ENCODE measurements at regions not wholly inside any gene's neighbourhood (a gene's known extent, or its start where the extent isn't known, plus 50 kb on each side); places are given as distances from the start of the nearest gene placed in this dataset.

DNA sequence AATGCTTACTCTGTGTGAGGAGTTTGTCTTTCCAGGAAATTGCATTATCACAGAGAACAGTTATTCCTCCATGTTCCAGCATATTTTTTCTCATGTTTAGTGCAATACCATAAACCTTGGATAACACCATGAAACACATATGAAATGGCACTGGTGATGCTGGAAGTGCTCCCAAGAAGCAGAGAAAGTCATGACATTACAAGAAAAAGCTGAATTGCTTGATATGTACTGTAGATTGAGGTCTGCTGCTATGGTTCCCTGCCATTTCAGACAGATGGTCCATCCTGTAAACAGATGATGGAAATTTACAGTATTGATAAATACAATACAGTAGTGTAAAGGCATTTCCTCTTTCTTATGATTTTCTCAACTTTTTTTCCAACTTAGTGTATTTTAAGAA lies 422.1 kb downstream of the LRRIQ3 start:
- Histone ChIP-seq H3K4me3 (no peak overlapping the region), H3K79me2 (ENCODE audit: insufficient read depth) (no peaks in the 10 kb centered on the region), H3K36me3 (ENCODE audit: low read depth) (no peaks in the 10 kb centered on the region), H3K9me2 (ENCODE audit: insufficient read depth) (no peaks in the 10 kb centered on the region), H3K27me3 (replicated peaks; ENCODE audit: insufficient read depth) (no peaks in the 10 kb centered on the region), H2AFZ (no peak overlapping the region), H3K4me1 (ENCODE audit: insufficient read depth) (no peaks in the 10 kb centered on the region), H3K27ac (no peak overlapping the region), H3F3A (ENCODE audit: insufficient read depth) (no peaks in the 10 kb centered on the region), H3K9ac (no peak overlapping the region), H3K9me3 (ENCODE audit: low read depth) (no peaks in the 10 kb centered on the region), H4K20me1 (ENCODE audit: insufficient read depth) (no peaks in the 10 kb centered on the region), H3K4me2 (ENCODE audit: unreplicated experiment) (no peak overlapping the region)
- DNase-seq: no peak
- TF ChIP-seq EZH2 (IDR thresholded peaks at IDR 0.05; ENCODE audit: insufficient read depth, poor library complexity, severe bottlenecking) (no peak), EZH2phosphoT487 (IDR thresholded peaks at IDR 0.05; ENCODE audit: insufficient read depth, low read depth) (no peak)
- in situ Hi-C loops (cut with MboI): no loop called here

DNA sequence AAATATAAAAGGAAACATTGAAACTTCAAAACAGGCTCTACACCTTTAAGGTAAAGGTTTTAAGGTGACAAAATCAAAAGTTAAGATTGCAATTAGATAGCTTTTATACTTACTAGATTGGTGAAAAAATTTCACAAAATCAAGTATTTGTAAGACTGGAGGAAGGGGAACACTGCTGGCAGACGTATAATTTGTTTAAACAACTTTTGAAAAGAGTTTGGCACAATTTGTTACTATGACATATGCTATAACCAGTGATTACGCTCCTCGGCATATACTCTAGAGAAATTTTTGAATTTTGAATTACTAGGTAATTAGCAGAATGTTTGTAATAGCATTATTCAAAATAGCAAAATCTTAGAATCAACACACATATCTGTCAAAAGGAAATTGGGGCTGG lies 425.0 kb downstream of the LRRIQ3 start:
- no peak for DNase-seq
- H2AFZ ChIP-seq: no peak overlapping the region
- H3K27ac ChIP-seq: no peak overlapping the region
- H3F3A ChIP-seq (ENCODE audit: insufficient read depth): no peaks in the 10 kb centered on the region
- H3K9me2 ChIP-seq (ENCODE audit: insufficient read depth): no peaks in the 10 kb centered on the region
- no peaks in the 10 kb centered on the region for H3K36me3 ChIP-seq (ENCODE audit: low read depth)
- no peaks in the 10 kb centered on the region for H4K20me1 ChIP-seq (ENCODE audit: insufficient read depth)
- no peak overlapping the region for H3K4me2 ChIP-seq (ENCODE audit: unreplicated experiment)
- in situ Hi-C loops (cut with MboI): no loop called here
- no peak overlapping the region for H3K4me3 ChIP-seq
- TF ChIP-seq EZH2phosphoT487 (IDR thresholded peaks at IDR 0.05; ENCODE audit: insufficient read depth, low read depth) (no peak), EZH2 (IDR thresholded peaks at IDR 0.05; ENCODE audit: insufficient read depth, poor library complexity, severe bottlenecking) (no peak)
- WGBS, 2 experiments (ENCODE audit: low coverage in 1 of 2, low lambda C conversion rate in 2 of 2, missing lambda C conversion rate in 2 of 2): 29 to 40% methylated on average over 3 of the region's 3 CpGs
- H3K9me3 ChIP-seq (ENCODE audit: low read depth): no peaks in the 10 kb centered on the region
- no peak overlapping the region for H3K9ac ChIP-seq
- H3K79me2 ChIP-seq (ENCODE audit: insufficient read depth): no peaks in the 10 kb centered on the region
- H3K27me3 ChIP-seq (replicated peaks; ENCODE audit: insufficient read depth): no peaks in the 10 kb centered on the region
- no peaks in the 10 kb centered on the region for H3K4me1 ChIP-seq (ENCODE audit: insufficient read depth)

DNA sequence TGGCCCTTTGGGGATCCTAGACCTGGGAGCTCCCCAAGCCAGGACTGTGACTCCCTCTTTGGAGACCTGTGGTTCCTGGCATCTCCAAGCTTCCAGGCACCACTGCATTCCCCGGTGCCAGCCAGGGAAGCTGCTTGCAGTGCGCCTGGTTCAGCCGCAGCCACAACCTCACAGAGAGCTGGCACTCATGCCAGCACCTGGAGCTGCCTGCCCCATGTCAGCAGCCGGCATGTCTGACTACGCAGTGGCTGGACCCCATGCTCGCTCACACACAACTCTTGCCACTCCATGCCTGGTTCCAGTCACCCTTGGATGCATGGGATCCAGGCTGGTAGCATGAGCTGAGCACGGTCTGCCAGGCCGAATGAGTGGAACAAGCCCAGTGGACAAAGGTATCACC lies 426.6 kb downstream of the LRRIQ3 start:
- WGBS, 2 experiments (ENCODE audit: low coverage in 1 of 2, low lambda C conversion rate in 2 of 2, missing lambda C conversion rate in 2 of 2): 42 to 45% methylated on average over 6 to 8 of the region's 8 CpGs
- Histone ChIP-seq H3F3A (ENCODE audit: insufficient read depth) (no peaks in the 10 kb centered on the region), H3K9ac (no peak overlapping the region), H3K27ac (no peak overlapping the region), H3K79me2 (ENCODE audit: insufficient read depth) (no peaks in the 10 kb centered on the region), H3K4me3 (no peak overlapping the region), H3K4me2 (ENCODE audit: unreplicated experiment) (no peak overlapping the region), H3K27me3 (replicated peaks; ENCODE audit: insufficient read depth) (no peaks in the 10 kb centered on the region), H3K9me3 (ENCODE audit: low read depth) (no peaks in the 10 kb centered on the region), H3K9me2 (ENCODE audit: insufficient read depth) (no peaks in the 10 kb centered on the region), H3K4me1 (ENCODE audit: insufficient read depth) (no peaks in the 10 kb centered on the region), H3K36me3 (ENCODE audit: low read depth) (no peaks in the 10 kb centered on the region), H4K20me1 (ENCODE audit: insufficient read depth) (no peaks in the 10 kb centered on the region), H2AFZ (no peak overlapping the region)
- no peak for TF ChIP-seq EZH2phosphoT487 (IDR thresholded peaks at IDR 0.05; ENCODE audit: insufficient read depth, low read depth)
- TF ChIP-seq EZH2 (IDR thresholded peaks at IDR 0.05; ENCODE audit: insufficient read depth, poor library complexity, severe bottlenecking): no peak
- in situ Hi-C loops (cut with MboI): no loop called here
- DNase-seq: no peak

DNA sequence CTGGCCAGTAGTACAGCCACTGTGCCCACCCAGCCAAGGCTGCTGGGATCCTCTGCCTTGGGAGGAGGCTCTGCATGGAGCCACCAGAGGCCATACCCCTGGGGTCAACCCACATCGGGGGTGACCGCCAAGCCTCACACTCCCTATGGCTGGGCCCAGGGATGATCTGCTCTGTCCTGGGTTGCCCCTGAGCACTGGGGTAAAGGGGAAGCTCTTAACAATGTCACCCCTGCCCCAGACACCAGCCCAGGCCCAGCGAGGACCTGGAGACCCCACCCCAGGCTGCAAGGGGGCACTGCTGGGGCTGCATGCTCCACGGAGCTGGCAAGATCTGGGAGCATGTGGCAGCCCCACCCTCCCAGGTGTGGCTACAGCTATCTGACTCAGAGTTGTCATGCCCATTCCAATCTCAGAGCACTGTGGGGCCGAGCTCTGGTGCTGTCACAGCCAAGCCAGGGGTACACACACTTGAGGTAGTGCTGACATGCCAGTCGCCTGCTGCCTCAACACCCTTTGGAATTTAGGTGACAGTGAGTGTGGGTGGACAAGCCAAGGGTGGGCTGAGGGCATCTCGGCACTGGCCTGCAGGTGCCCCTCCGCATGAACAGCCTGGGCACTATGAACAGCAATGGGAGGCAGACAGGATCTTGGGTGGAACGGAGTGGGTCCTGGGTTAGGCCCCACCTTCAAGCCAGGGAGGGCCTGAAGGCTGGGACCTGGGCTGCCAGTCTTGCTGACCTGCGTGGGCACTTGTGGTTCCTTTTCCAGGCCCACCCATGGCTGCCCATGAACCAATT lies 427.7 kb downstream of the LRRIQ3 start:
- H2AFZ ChIP-seq: no peak overlapping the region
- H3K36me3 ChIP-seq (ENCODE audit: low read depth): no peaks in the 10 kb centered on the region
- H3K27ac ChIP-seq: no peak overlapping the region
- H3F3A ChIP-seq (ENCODE audit: insufficient read depth): no peaks in the 10 kb centered on the region
- no peaks in the 10 kb centered on the region for H3K27me3 ChIP-seq (replicated peaks; ENCODE audit: insufficient read depth)
- H3K9ac ChIP-seq: no peak overlapping the region
- 36 to 39% methylated on average over 9 to 10 of the region's 10 CpGs for WGBS, 2 experiments (ENCODE audit: low coverage in 1 of 2, low lambda C conversion rate in 2 of 2, missing lambda C conversion rate in 2 of 2)
- H3K4me1 ChIP-seq (ENCODE audit: insufficient read depth): no peaks in the 10 kb centered on the region
- no peaks in the 10 kb centered on the region for H4K20me1 ChIP-seq (ENCODE audit: insufficient read depth)
- no peaks in the 10 kb centered on the region for H3K9me2 ChIP-seq (ENCODE audit: insufficient read depth)
- no peak overlapping the region for H3K4me2 ChIP-seq (ENCODE audit: unreplicated experiment)
- in situ Hi-C loops (cut with MboI): no loop called here
- DNase-seq: no peak
- TF ChIP-seq EZH2phosphoT487 (IDR thresholded peaks at IDR 0.05; ENCODE audit: insufficient read depth, low read depth) (no peak), EZH2 (IDR thresholded peaks at IDR 0.05; ENCODE audit: insufficient read depth, poor library complexity, severe bottlenecking) (no peak)
- no peaks in the 10 kb centered on the region for H3K79me2 ChIP-seq (ENCODE audit: insufficient read depth)
- no peak overlapping the region for H3K4me3 ChIP-seq
- H3K9me3 ChIP-seq (ENCODE audit: low read depth): no peaks in the 10 kb centered on the region
